Thyroid gland (tissue), 4 donors: ENCODE measurements at regions not wholly inside any gene's neighbourhood (a gene's known extent, or its start where the extent isn't known, plus 50 kb on each side); places are given as distances from the start of the nearest gene placed in this dataset.

ENCODE experiments used
- DNase-seq, 2 donors: peaks; one replicate each; pipeline ENCODE4 v3.0.0-alpha.2; 2019
- H3K27ac ChIP-seq, 3 donors: fragments of 200-600 bp; sonication (generic); 1 replicate in 2 of 3; 2 replicates in 1 of 3; pipeline ENCODE4 v1.5.1; 2016 to 2019; ENCODE audit warnings: mild to moderate bottlenecking in 1 of 3, moderate library complexity in 1 of 3
- H3K27me3 ChIP-seq: fragments of 200-600 bp; sonication (generic); one replicate; pipeline ENCODE4 v1.5.1; 2019
- H3K36me3 ChIP-seq, 2 donors: fragments of 200-600 bp; sonication (generic); one replicate each; pipeline ENCODE4 v1.5.1; 2016 to 2019
- H3K4me1 ChIP-seq, 2 donors: fragments of 200-600 bp; sonication (generic); one replicate each; pipeline ENCODE4 v1.5.1; 2017 to 2019
- H3K4me3 ChIP-seq, 3 donors: fragments of 200-600 bp; sonication (generic); replicated peaks in 1 of 3; 1 replicate in 2 of 3; 2 replicates in 1 of 3; pipeline ENCODE4 v1.5.1; 2016; ENCODE audit warnings: mild to moderate bottlenecking in 1 of 3
- H3K9me3 ChIP-seq: fragments of 200-600 bp; sonication (generic); one replicate; pipeline ENCODE4 v1.5.1; 2017
- POLR2A ChIP-seq, 2 donors: fragments of 450-650 bp; IDR thresholded peaks; one replicate each; pipeline ENCODE4 v1.6.1; 2017; ENCODE audit warnings: antibody characterized with exemption in 2 of 2, mild to moderate bottlenecking in 2 of 2, moderate library complexity in 1 of 2
- WGBS, 2 donors: methylation state at CpG; one replicate each; pipeline ENCODE4 v1.1.5; 2017; 5-methylcytosine and 5-hydroxymethylcytosine counted together
- intact Hi-C: fragments of 100-400 bp; cut with DNase I; formaldehyde crosslinking; loops from one replicate; pipeline ENCODE4 v1.15.1; 2023
- TF ChIP-seq, protein P1 (sequence below), 6 experiments: fragments of 200-600 bp in 3 of 6; fragments of 450-650 bp in 3 of 6; sonication (generic) in 3 of 6; IDR thresholded peaks; one replicate each; pipeline ENCODE4 v1.5.1; 2016 to 2019; ENCODE audit warnings: antibody characterized with exemption in 6 of 6, mild to moderate bottlenecking in 2 of 6, inconsistent platforms in 1 of 6, moderate library complexity in 1 of 6

DNA sequence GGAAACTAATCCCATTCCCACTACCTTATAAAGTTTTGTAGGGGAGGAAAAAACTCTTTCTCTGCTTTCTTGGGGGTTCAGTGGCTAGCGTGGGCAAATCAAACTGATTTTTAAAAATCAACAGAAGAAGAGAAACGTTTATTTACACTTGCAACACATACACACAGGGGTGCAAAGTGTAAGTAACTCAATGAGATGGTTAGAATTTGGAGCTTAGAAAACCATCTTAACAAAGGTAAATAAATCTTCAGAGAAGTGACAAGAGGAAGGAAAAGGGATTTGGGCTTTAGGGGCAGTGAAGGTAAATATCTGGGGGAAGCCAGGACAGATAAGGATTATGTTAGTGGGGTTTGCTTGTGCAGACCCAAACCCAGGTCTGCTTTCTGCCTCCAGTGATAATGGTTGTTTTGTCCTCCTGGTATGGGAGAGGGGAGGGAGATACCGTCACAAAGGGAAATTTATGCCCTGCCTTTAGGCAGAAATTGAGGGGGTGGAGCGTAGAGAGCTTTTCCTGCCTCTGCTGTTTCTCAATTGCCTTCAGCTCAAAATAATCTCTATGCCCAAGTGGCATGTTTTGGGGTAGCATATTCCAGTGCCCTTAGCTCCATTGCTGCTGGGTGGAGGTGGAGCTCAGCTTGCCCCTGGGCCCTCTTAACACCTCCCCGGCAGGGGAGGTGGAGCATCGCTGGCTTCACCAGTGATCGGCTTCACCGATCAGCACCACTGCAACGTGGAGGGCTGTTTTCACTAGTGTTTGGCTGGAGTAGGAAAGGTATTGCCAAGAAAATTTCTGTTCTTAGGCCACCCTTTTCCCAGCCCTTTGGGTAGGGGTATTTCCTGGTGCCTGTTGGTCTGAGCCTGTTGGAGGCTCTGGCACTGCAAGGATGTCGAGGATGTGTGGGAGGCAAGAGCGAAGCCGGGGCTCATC, 92.2 kb downstream of the TEX51 start:
- peak; percentile 52 to 60 for DNase-seq
- no peaks in the 10 kb centered on the region for H3K9me3 ChIP-seq
- TF ChIP-seq, protein P1, sequence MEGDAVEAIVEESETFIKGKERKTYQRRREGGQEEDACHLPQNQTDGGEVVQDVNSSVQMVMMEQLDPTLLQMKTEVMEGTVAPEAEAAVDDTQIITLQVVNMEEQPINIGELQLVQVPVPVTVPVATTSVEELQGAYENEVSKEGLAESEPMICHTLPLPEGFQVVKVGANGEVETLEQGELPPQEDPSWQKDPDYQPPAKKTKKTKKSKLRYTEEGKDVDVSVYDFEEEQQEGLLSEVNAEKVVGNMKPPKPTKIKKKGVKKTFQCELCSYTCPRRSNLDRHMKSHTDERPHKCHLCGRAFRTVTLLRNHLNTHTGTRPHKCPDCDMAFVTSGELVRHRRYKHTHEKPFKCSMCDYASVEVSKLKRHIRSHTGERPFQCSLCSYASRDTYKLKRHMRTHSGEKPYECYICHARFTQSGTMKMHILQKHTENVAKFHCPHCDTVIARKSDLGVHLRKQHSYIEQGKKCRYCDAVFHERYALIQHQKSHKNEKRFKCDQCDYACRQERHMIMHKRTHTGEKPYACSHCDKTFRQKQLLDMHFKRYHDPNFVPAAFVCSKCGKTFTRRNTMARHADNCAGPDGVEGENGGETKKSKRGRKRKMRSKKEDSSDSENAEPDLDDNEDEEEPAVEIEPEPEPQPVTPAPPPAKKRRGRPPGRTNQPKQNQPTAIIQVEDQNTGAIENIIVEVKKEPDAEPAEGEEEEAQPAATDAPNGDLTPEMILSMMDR (IDR thresholded peaks at IDR 0.05): no peak
- TF ChIP-seq POLR2A (IDR thresholded peaks at IDR 0.05): no peak
- intact Hi-C loops: no loop called here
- no peaks in the 10 kb centered on the region for H3K27me3 ChIP-seq
- no peak overlapping the region for H3K27ac ChIP-seq
- WGBS, 2 donors: 56% methylated on average over 11 to 12 of the region's 12 CpGs
- peaks cover 0 to 5% of the 10 kb centered on the region in 2 donors for H3K4me1 ChIP-seq
- H3K36me3 ChIP-seq: no peaks in the 10 kb centered on the region
- H3K4me3 ChIP-seq: no peak overlapping the region

DNA sequence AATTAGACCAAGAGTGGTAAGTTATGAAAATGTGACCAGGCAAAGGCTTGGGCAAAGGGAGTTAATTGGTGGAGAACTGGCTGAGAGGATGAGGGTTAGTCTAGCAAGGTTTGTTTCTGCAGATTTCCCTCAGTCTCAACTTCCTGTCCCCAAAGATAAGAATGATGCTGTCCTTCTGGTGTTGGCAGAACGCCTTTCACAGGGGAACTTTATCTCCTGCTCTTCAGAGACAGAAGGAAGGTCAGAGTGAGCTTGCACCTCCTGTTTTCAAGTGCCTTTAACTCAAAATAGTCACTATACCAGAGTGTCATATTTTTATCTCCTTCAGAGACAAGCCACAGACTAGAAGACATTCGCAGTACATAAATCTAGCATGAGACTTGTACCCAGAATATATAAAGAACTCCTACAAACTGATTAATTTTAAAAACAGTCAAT, 95.7 kb downstream of the TEX51 start:
- Histone ChIP-seq H3K27ac (no peak overlapping the region), H3K4me1 (peaks cover 0 to 5% of the 10 kb centered on the region in 2 donors), H3K36me3 (no peaks in the 10 kb centered on the region), H3K27me3 (no peaks in the 10 kb centered on the region), H3K4me3 (no peak overlapping the region), H3K9me3 (no peaks in the 10 kb centered on the region)
- intact Hi-C loops: no loop called here
- WGBS, 2 donors: 83 to 84% methylated on average over 2 of the region's 2 CpGs
- no peak for TF ChIP-seq POLR2A (IDR thresholded peaks at IDR 0.05)
- TF ChIP-seq, protein P1 (IDR thresholded peaks at IDR 0.05): no peak
- DNase-seq: no peak

DNA sequence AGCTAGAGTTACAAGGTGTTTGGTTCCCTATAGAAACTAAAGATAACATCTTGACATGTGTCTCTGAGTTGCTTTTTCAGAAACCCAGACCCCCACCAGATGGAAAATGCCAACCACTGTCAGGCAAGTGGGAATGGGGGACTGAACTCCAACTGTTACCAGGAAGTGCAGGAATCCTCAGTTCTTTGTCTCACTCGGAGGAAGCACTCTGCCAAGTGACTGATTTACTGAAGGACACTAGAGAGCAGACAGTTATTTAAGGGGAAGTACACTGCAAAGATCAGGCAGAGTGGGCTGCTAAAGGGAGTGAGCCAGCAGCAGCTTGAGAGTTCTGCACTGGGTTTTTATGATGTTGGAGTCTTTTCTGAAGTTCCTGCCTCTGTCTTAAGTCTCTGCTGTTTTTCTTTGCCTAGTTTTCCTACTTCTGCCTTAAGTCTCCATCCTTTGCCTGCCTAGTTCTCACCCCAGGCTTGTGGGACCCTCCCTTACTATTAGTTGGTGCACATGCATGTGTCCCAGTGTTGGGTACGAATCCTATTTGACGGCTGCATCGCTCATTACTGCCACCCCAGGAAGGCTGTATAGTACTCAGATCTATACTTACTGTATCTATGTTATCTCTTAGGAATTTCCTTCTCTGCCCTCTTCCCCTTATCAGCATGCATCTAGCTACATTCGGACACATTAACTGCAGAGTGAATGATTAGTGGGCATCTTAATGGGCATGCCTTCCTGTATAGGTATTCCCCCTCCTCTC, 97.1 kb downstream of the TEX51 start:
- DNase-seq: no peak
- H3K4me3 ChIP-seq: no peak overlapping the region
- intact Hi-C loops: no loop called here
- no peaks in the 10 kb centered on the region for H3K9me3 ChIP-seq
- no peaks in the 10 kb centered on the region for H3K36me3 ChIP-seq
- 50 to 54% methylated on average over 5 of the region's 5 CpGs for WGBS, 2 donors
- H3K4me1 ChIP-seq: peaks cover 0 to 5% of the 10 kb centered on the region in 2 donors
- no peak overlapping the region for H3K27ac ChIP-seq
- TF ChIP-seq, protein P1 (IDR thresholded peaks at IDR 0.05): no peak
- no peak for TF ChIP-seq POLR2A (IDR thresholded peaks at IDR 0.05)
- no peaks in the 10 kb centered on the region for H3K27me3 ChIP-seq

DNA sequence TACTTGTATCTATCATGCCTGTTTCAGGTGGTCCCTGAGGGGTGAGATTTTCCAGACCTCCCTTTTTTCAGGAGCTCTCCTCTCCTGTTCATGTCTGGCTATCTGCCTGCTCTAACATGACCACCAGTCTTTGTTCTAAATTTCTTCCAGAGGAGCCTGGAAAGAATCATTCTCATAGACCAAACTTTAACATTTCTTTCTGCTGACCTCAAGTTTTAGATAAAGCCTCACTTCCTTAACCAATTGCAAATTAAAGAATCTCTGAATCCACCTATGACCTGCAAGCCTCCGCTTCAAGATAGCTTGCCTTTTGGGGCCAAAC, 97.6 kb downstream of the TEX51 start:
- H3K36me3 ChIP-seq: no peaks in the 10 kb centered on the region
- no peak overlapping the region for H3K4me3 ChIP-seq
- DNase-seq: no peak
- no peak overlapping the region for H3K27ac ChIP-seq
- no peaks in the 10 kb centered on the region for H3K27me3 ChIP-seq
- TF ChIP-seq, protein P1 (IDR thresholded peaks at IDR 0.05): no peak
- no peak for TF ChIP-seq POLR2A (IDR thresholded peaks at IDR 0.05)
- WGBS, 2 donors: 88 to 97% methylated on average over 1 of the region's 1 CpG
- H3K4me1 ChIP-seq: peaks cover 0 to 1% of the 10 kb centered on the region in 2 donors
- no peaks in the 10 kb centered on the region for H3K9me3 ChIP-seq
- intact Hi-C loops: no loop called here
